Stimulated activated CD4-positive, alpha-beta T cell treated with anti-CD3 and anti-CD28 coated beads, TNF-alpha, amount 100 ng/mL, for 1 hour (primary cell): ENCODE measurements at regions not wholly inside any gene's neighbourhood (a gene's known extent, or its start where the extent isn't known, plus 50 kb on each side); places are given as distances from the start of the nearest gene placed in this dataset.
"Not testable (repeated sequence)": the region's sequence is repeated elsewhere in the genome, so short reads cannot be mapped to it uniquely, and the experiment has no call there.

Experiments
- DNase-seq, 3 donors: peaks; one replicate each; pipeline ENCODE4 v3.0.0-alpha.2; 2020; ENCODE audit warnings: low read depth in 3 of 3, low spot score in 1 of 3

GRCh38 chrX:46228389-46228788 is 316.8 kb downstream of the ZNF674 start:
- DNase-seq, result no peak

- no peak for DNase-seq
These were observed 318.8 kb downstream of the ZNF674 start for GRCh38 chrX:46226422-46226821.

- not testable (repeated sequence) for DNase-seq
These were observed 321.7 kb downstream of the ZNF674 start for GRCh38 chrX:46223499-46223898.

GRCh38 chrX:46220822-46221221 is 324.4 kb downstream of the ZNF674 start:
- DNase-seq, result no peak

- DNase-seq, result no peak
These were observed 326.8 kb downstream of the ZNF674 start for GRCh38 chrX:46218373-46218772.

GRCh38 chrX:46216406-46216805 is 328.8 kb downstream of the ZNF674 start:
- DNase-seq, result no peak

- no peak for DNase-seq
These were observed 334.1 kb downstream of the ZNF674 start for GRCh38 chrX:46211079-46211478.

GRCh38 chrX:46209768-46210167 is 335.5 kb downstream of the ZNF674 start:
- DNase-seq, result no peak

- DNase-seq, result no peak
These were observed 336.2 kb downstream of the ZNF674 start for GRCh38 chrX:46209037-46209436.

GRCh38 chrX:46208225-46208854 is 336.9 kb downstream of the ZNF674 start:
- no peak for DNase-seq

GRCh38 chrX:46204721-46205422 is 340.3 kb downstream of the ZNF674 start:
- DNase-seq, result no peak

GRCh38 chrX:46202733-46203514 is 342.3 kb downstream of the ZNF674 start:
- no peak for DNase-seq

GRCh38 chrX:46200413-46200812 is 344.8 kb downstream of the ZNF674 start:
- DNase-seq, result no peak

- DNase-seq, result no peak
These were observed 346.4 kb downstream of the ZNF674 start for GRCh38 chrX:46198858-46199257.

- DNase-seq, result not testable (repeated sequence)
These were observed 358.5 kb downstream of the ZNF674 start for GRCh38 chrX:46186811-46187106.

- DNase-seq, result no peak
These were observed 359.1 kb downstream of the ZNF674 start for GRCh38 chrX:46185923-46186810.

- no peak for DNase-seq
These were observed 360.5 kb downstream of the ZNF674 start for GRCh38 chrX:46184749-46185148.

- no peak for DNase-seq
These were observed 364.9 kb downstream of the ZNF674 start for GRCh38 chrX:46180258-46180687.

GRCh38 chrX:46179748-46180147 is 365.5 kb downstream of the ZNF674 start:
- DNase-seq, result no peak

GRCh38 chrX:46178763-46179162 is 366.5 kb downstream of the ZNF674 start:
- no peak for DNase-seq

- no peak for DNase-seq
These were observed 372.1 kb downstream of the ZNF674 start for GRCh38 chrX:46173159-46173558.
